K562 (cell line): ENCODE measurements at regions not wholly inside any gene's neighbourhood (a gene's known extent, or its start where the extent isn't known, plus 50 kb on each side); places are given as distances from the start of the nearest gene placed in this dataset.

Experiments used
- ATAC-seq: fragments of 200-7000 bp; cut with Tn5 transposase; 3 replicates; pipeline ENCODE4 v1.9.1; 2020; ENCODE audit warnings: moderate library complexity
- BruUV-seq: library from RNA; stranded (reverse); fragments of 400-500 nt; replicated peaks from 2 replicates; lab custom pipeline; 2021; lab: Mats Ljungman, UMichigan
- CTCF ChIA-PET: fragments of 300-600 bp; formaldehyde crosslinking; extraction: SDS; loops from one replicate; lab custom pipeline; 2021; ENCODE audit warnings: low intra/inter-chr PET ratio; lab: Yijun Ruan, JAX
- POLR2A ChIA-PET: fragments of 300-600, 350-650 bp; sonication (Branson Sonifier 250); formaldehyde crosslinking; extraction: SDS; loops from one replicate; lab custom pipeline; 2021; ENCODE audit warnings: antibody characterized with exemption, inconsistent platforms; lab: Yijun Ruan, JAX
- DNase-seq, 4 experiments: peaks; one replicate each; pipeline versions ENCODE4 v3.0.0 to v3.0.0-alpha.2; 2011 to 2018; ENCODE audit warnings: low spot score in 3 of 4, mixed read lengths in 3 of 4; ENCODE audit errors: extremely low read depth in 1 of 4
- FAIRE-seq: peaks from 2 replicates; lab custom pipeline; 2011; peaks lifted over from hg19 to GRCh38; lab: Jason Lieb, UNC
- H2AFZ ChIP-seq: 2 replicates; pipeline ENCODE4 v1.6.0; 2011; ENCODE audit warnings: low read depth, low read length, control low read depth, inconsistent platforms
- H3K27ac ChIP-seq: fragments of 200-600 bp; 3 replicates; pipeline ENCODE4 v1.8.0; 2011; ENCODE audit warnings: low read depth, mild to moderate bottlenecking, control low read depth, inconsistent platforms, low read length, moderate library complexity, mixed read lengths; ENCODE audit errors: extremely low read depth
- H3K27me3 ChIP-seq, 2 experiments: fragments of 300-600 bp in 1 of 2; 2 replicates in 1 of 2; 3 replicates in 1 of 2; pipeline versions ENCODE4 v1.6.0 to v1.8.0; 2011; ENCODE audit warnings: inconsistent platforms in 2 of 2, low read length in 2 of 2, mild to moderate bottlenecking in 1 of 2, mixed read lengths in 1 of 2, moderate library complexity in 1 of 2; ENCODE audit not compliant: control insufficient read depth in 2 of 2, insufficient read depth in 2 of 2
- H3K36me3 ChIP-seq: fragments of 300-600 bp; 3 replicates; pipeline ENCODE4 v1.8.0; 2011; ENCODE audit warnings: mild to moderate bottlenecking, low read length, inconsistent platforms; ENCODE audit not compliant: control insufficient read depth, insufficient read depth
- H3K4me1 ChIP-seq, 2 experiments: fragments of 200-600 bp in 1 of 2; replicated peaks in 1 of 2; 2 replicates in 1 of 2; 3 replicates in 1 of 2; pipeline versions ENCODE4 v1.5.1 to v1.8.0; 2011; ENCODE audit warnings: inconsistent platforms in 2 of 2, low read length in 2 of 2, mild to moderate bottlenecking in 1 of 2, mixed read lengths in 1 of 2, moderate library complexity in 1 of 2; ENCODE audit not compliant: control insufficient read depth in 2 of 2, insufficient read depth in 2 of 2
- H3K4me2 ChIP-seq: 2 replicates; pipeline ENCODE4 v1.6.1; 2011; ENCODE audit warnings: low read length, control low read depth, inconsistent platforms, mixed read lengths; ENCODE audit not compliant: insufficient read depth
- H3K4me3 ChIP-seq: fragments of 200-600 bp; sonication (generic), shearing (Covaris generic); 2 replicates; pipeline ENCODE4 v1.5.1; 2016; ENCODE audit warnings: control low read depth, inconsistent platforms
- H3K79me2 ChIP-seq: fragments of 200-600 bp; 3 replicates; pipeline ENCODE4 v1.8.0; 2011; ENCODE audit warnings: low read length, inconsistent platforms; ENCODE audit not compliant: control insufficient read depth, insufficient read depth
- H3K9ac ChIP-seq, 2 experiments: 2 replicates each; pipeline versions ENCODE4 v1.6.0 to v1.6.1; 2011; ENCODE audit warnings: low read depth in 2 of 2, low read length in 2 of 2, control low read depth in 1 of 2, inconsistent platforms in 1 of 2, mild to moderate bottlenecking in 1 of 2, mixed read lengths in 1 of 2; ENCODE audit not compliant: insufficient read depth in 1 of 2
- H3K9me1 ChIP-seq: one replicate; pipeline ENCODE4 v1.6.0; 2011; ENCODE audit warnings: inconsistent platforms, mild to moderate bottlenecking, low read length, moderate library complexity; ENCODE audit not compliant: control insufficient read depth, insufficient read depth
- H3K9me3 ChIP-seq: replicated peaks from 2 replicates; pipeline ENCODE4 v1.5.1; 2011; ENCODE audit warnings: low read depth, low read length, inconsistent platforms; ENCODE audit not compliant: control insufficient read depth, insufficient read depth
- H4K20me1 ChIP-seq: replicated peaks from 2 replicates; pipeline ENCODE4 v1.6.1; 2011; ENCODE audit warnings: low read length, inconsistent platforms, mixed read lengths; ENCODE audit not compliant: control insufficient read depth, insufficient read depth
- CREB3 ChIP-seq: fragments of 450-650 bp; conservative IDR thresholded peaks from 2 replicates; pipeline ENCODE4 v1.6.1; 2016; ENCODE audit warnings: missing genetic modification characterization, low read depth, mild to moderate bottlenecking, missing compliant biosample characterization, moderate library complexity
- EHMT2 ChIP-seq: fragments of 450-650 bp; IDR thresholded peaks from 2 replicates; pipeline ENCODE4 v1.6.1; 2018; ENCODE audit warnings: antibody characterized with exemption
- ELK1 ChIP-seq: sonication (generic); formaldehyde crosslinking; IDR thresholded peaks from 2 replicates; pipeline ENCODE4 v1.8.1; 2022; ENCODE audit warnings: missing genetic modification reagents
- ESRRA ChIP-seq: fragments of 450-650 bp; IDR thresholded peaks from 2 replicates; pipeline ENCODE4 v1.6.1; 2014; ENCODE audit warnings: low read depth, mild to moderate bottlenecking, moderate library complexity, borderline replicate concordance
- GABPB1 ChIP-seq: sonication (generic); formaldehyde crosslinking; IDR thresholded peaks from 2 replicates; pipeline ENCODE4 v1.8.0; 2022; ENCODE audit warnings: mild to moderate bottlenecking, missing genetic modification reagents
- NBN ChIP-seq: fragments of 450-650 bp; IDR thresholded peaks from 2 replicates; pipeline ENCODE4 v1.6.1; 2016; ENCODE audit warnings: low read depth, mild to moderate bottlenecking
- POU5F1 ChIP-seq: fragments of 150-350 bp; IDR thresholded peaks from 2 replicates; pipeline ENCODE4 v1.6.1; 2014; ENCODE audit warnings: borderline replicate concordance, low read length, low read depth, mild to moderate bottlenecking; ENCODE audit not compliant: partially characterized antibody
- PURB ChIP-seq: sonication (generic); formaldehyde crosslinking; IDR thresholded peaks from 2 replicates; pipeline ENCODE4 v1.9.0; 2021; ENCODE audit warnings: low read depth, mild to moderate bottlenecking, missing genetic modification reagents
- RBM25 ChIP-seq: fragments of 200-400 bp; formaldehyde crosslinking; IDR thresholded peaks from 2 replicates; pipeline ENCODE4 v1.6.1; 2018; ENCODE audit warnings: low read length, low read depth, moderate library complexity; ENCODE audit not compliant: severe bottlenecking
- ZNF263 ChIP-seq: sonication (generic); formaldehyde crosslinking; IDR thresholded peaks from 2 replicates; pipeline ENCODE4 v1.8.0; 2022; ENCODE audit warnings: mild to moderate bottlenecking, missing genetic modification reagents, borderline replicate concordance
- ZNF311 ChIP-seq: fragments of 250-450 bp; sonication (Bioruptor Pico); IDR thresholded peaks from 2 replicates; pipeline ENCODE4 v1.4.0; 2020; ENCODE audit warnings: mild to moderate bottlenecking, moderate library complexity
- ZNF586 ChIP-seq: fragments of 450-650 bp; formaldehyde crosslinking; conservative IDR thresholded peaks from 2 replicates; pipeline ENCODE4 v1.4.0; 2020; ENCODE audit warnings: mild to moderate bottlenecking, moderate library complexity
- WGBS: fragments of 100-300 bp; shearing (Covaris generic); methylation state at CpG from one replicate; pipeline ENCODE4 v1.1.6; 2016; ENCODE audit warnings: low coverage, mixed read lengths; ENCODE audit not compliant: insufficient coverage; ENCODE audit errors: missing lambda C conversion rate; 5-methylcytosine and 5-hydroxymethylcytosine counted together
- in situ Hi-C: fragments of 300-500 bp; cut with MboI; formaldehyde crosslinking; loops from 4 replicates; pipeline ENCODE4 v1.15.0; 2018; ENCODE audit warnings: inconsistent platforms, mixed read lengths
- intact Hi-C: fragments of 100-400 bp; cut with micrococcal nuclease; formaldehyde crosslinking; loops from 2 replicates; pipeline ENCODE4 v1.14.2; 2022

- no peak overlapping the region for H3K9ac ChIP-seq
- intact Hi-C loops = no loop called here
- CTCF ChIA-PET = no interaction called here
- H3K9me3 ChIP-seq = no peaks in the 10 kb centered on the region
- H3K4me2 ChIP-seq = no peak overlapping the region
- no peak overlapping the region for H3K27ac ChIP-seq
- no peak for FAIRE-seq
- no peak overlapping the region for H2AFZ ChIP-seq
- TF ChIP-seq NBN (no peak), GABPB1 (CRISPR knock-in tag) (no peak)
- TF ChIP-seq, all 486 proteins: peak for 0
- Histone ChIP-seq H3K36me3 (no peaks in the 10 kb centered on the region), H3K4me3 (no peak overlapping the region), H3K27me3 (no peaks in the 10 kb centered on the region), H3K4me1 (no peaks in the 10 kb centered on the region), H3K79me2 (no peaks in the 10 kb centered on the region), H4K20me1 (no peaks in the 10 kb centered on the region), H3K9me1 (no peaks in the 10 kb centered on the region)
- DNase-seq (no peak), ATAC-seq (no peak)
- WGBS = 0% methylated on average over 1 of the region's 1 CpG
- no TSS peak for BruUV-seq
- POLR2A ChIA-PET = no interaction called here
- in situ Hi-C loops = no loop called here
Observed at GRCh38 chr4:14640476-14640875, 361.8 kb upstream of the CPEB2 start.

GRCh38 chr4:14641871-14642270, 360.4 kb upstream of the CPEB2 start:
- no peak for FAIRE-seq
- intact Hi-C loops (no loop called here), in situ Hi-C loops (no loop called here)
- POLR2A ChIA-PET = no interaction called here
- H2AFZ ChIP-seq = no peak overlapping the region
- no peaks in the 10 kb centered on the region for H4K20me1 ChIP-seq
- H3K36me3 ChIP-seq = no peaks in the 10 kb centered on the region
- H3K9me3 ChIP-seq = no peaks in the 10 kb centered on the region
- 0% methylated on average over 2 of the region's 2 CpGs for WGBS
- no peaks in the 10 kb centered on the region for H3K79me2 ChIP-seq
- CTCF ChIA-PET = no interaction called here
- ATAC-seq = no peak
- no peak overlapping the region for H3K4me2 ChIP-seq
- no peaks in the 10 kb centered on the region for H3K9me1 ChIP-seq
- H3K27me3 ChIP-seq = no peaks in the 10 kb centered on the region
- no peak overlapping the region for H3K9ac ChIP-seq
- H3K27ac ChIP-seq = no peak overlapping the region
- DNase-seq = no peak
- no peak overlapping the region for H3K4me3 ChIP-seq
- BruUV-seq = no TSS peak
- no peaks in the 10 kb centered on the region for H3K4me1 ChIP-seq
- TF ChIP-seq ZNF263 (CRISPR knock-in tag) (no peak), CREB3 (tag) (no peak), ELK1 (CRISPR knock-in tag) (no peak), RBM25 (no peak), ZNF311 (CRISPR knock-in tag) (no peak), PURB (no peak), ESRRA (no peak), POU5F1 (no peak), EHMT2 (no peak), ZNF586 (CRISPR knock-in tag) (no peak)
